OCI-LY3 (cell line): ENCODE measurements at regions not wholly inside any gene's neighbourhood (a gene's known extent, or its start where the extent isn't known, plus 50 kb on each side); places are given as distances from the start of the nearest gene placed in this dataset.

ENCODE experiments used
- H2AFZ ChIP-seq: fragments of 200-600, 300-600 bp; shearing (Covaris generic); 2 replicates; pipeline ENCODE4 v1.6.0; 2014; ENCODE audit warnings: antibody characterized with exemption, low read depth, low read length
- H3K27ac ChIP-seq: fragments of 200-600, 300-600 bp; sonication (generic); 2 replicates; pipeline ENCODE4 v1.5.1; 2014; ENCODE audit warnings: mild to moderate bottlenecking, low read length, moderate library complexity, mixed read lengths
- H3K27me3 ChIP-seq: fragments of 200-600, 300-600 bp; sonication (generic); 2 replicates; pipeline ENCODE4 v1.6.1; 2014; ENCODE audit warnings: low read depth, low read length, mixed read lengths
- H3K36me3 ChIP-seq: fragments of 200-600, 300-600 bp; sonication (generic); replicated peaks from 2 replicates; pipeline ENCODE3; 2014; ENCODE audit warnings: low read depth, low read length, mixed read lengths
- H3K4me1 ChIP-seq: fragments of 300-600, 200-600 bp; sonication (generic); 2 replicates; pipeline ENCODE4 v1.6.1; 2014; ENCODE audit warnings: low read length, mixed read lengths
- H3K4me2 ChIP-seq: fragments of 200-600, 300-600 bp; sonication (generic); 2 replicates; pipeline ENCODE4 v1.6.1; 2014; ENCODE audit warnings: low read length, mixed read lengths
- H3K4me3 ChIP-seq: fragments of 300-600, 200-600 bp; sonication (generic); 2 replicates; pipeline ENCODE4 v1.5.1; 2014; ENCODE audit warnings: antibody characterized with exemption, mild to moderate bottlenecking, low read length, moderate library complexity
- H3K79me2 ChIP-seq: fragments of 300-600, 200-600 bp; shearing (Covaris generic); 2 replicates; pipeline ENCODE4 v1.6.1; 2014; ENCODE audit warnings: mild to moderate bottlenecking, low read length, mixed read lengths
- H3K9ac ChIP-seq: fragments of 300-600, 200-600 bp; shearing (Covaris generic); 2 replicates; pipeline ENCODE4 v1.6.0; 2014; ENCODE audit warnings: mild to moderate bottlenecking, low read length, moderate library complexity
- H3K9me3 ChIP-seq: fragments of 200-600, 300-600 bp; shearing (Covaris generic); 2 replicates; pipeline ENCODE4 v1.6.1; 2014; ENCODE audit warnings: low read length, mixed read lengths; ENCODE audit not compliant: insufficient read depth
- H4K20me1 ChIP-seq: fragments of 200-600, 300-600 bp; sonication (generic); 2 replicates; pipeline ENCODE4 v1.6.1; 2016; ENCODE audit warnings: low read length, mixed read lengths; ENCODE audit not compliant: insufficient read depth
- EZH2phosphoT487 ChIP-seq: fragments of 200-600 bp; shearing (Covaris generic); IDR thresholded peaks from 2 replicates; pipeline ENCODE4 v1.6.1; 2018; ENCODE audit warnings: antibody characterized with exemption, mixed run types, low read depth
- TF ChIP-seq, protein P1 (sequence below): fragments of 200-600, 300-600 bp; sonication (generic); IDR thresholded peaks from 2 replicates; pipeline ENCODE4 v1.5.1; 2014; ENCODE audit warnings: antibody characterized with exemption, low read length, low read depth

DNA sequence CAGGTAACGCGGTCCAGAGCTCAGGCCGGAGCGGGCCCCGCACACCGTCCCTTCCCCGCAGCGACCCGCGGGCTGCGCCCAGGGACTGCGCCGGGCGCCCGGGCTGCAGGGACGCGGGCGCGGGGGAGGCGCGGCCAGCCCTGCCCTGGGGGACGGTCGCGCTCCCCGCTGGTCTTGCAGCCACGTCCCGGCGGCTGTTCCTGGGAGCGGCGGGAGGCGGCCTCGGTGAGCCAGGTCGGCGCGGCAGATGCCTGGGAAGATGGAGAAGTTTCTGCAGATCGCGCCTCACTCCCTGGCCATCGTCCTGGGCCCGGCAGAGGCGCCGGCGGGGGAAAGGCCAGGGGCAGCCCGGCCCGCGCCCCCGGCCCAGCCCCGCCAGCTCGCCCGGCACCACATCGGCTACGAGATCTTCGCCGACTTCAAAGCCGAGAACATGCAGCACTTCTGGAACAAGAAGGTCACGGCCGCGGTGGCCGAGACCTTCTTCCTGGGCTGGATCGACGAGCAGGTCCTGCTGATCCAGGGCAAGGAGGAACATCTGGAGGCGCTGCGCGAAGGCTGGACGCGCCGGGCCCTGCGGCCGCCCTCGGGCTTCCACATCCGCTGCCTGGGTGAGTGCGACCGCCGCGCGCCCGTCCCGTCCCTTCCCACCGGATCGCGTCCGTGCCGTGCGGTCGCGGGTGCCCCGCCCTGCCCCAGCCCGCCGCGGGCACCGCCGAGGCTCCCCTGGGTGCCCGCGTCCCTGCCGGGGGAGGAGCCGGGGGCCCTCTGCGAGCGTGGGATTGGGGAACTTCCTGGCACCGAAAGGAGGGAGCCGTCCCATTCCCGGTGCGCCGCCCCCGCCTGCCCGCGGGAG lies 107.4 kb upstream of the STOX2 start:
- Histone ChIP-seq H3K4me2 (no peak overlapping the region), H3K9me3 (no peaks in the 10 kb centered on the region), H3K9ac (no peak overlapping the region), H4K20me1 (no peaks in the 10 kb centered on the region), H3K27me3 (no peaks in the 10 kb centered on the region), H3K36me3 (no peaks in the 10 kb centered on the region), H3K4me3 (no peak overlapping the region), H3K4me1 (no peaks in the 10 kb centered on the region), H3K79me2 (no peaks in the 10 kb centered on the region), H3K27ac (no peak overlapping the region), H2AFZ (no peak overlapping the region)
- no peak for TF ChIP-seq EZH2phosphoT487
- TF ChIP-seq, protein P1, sequence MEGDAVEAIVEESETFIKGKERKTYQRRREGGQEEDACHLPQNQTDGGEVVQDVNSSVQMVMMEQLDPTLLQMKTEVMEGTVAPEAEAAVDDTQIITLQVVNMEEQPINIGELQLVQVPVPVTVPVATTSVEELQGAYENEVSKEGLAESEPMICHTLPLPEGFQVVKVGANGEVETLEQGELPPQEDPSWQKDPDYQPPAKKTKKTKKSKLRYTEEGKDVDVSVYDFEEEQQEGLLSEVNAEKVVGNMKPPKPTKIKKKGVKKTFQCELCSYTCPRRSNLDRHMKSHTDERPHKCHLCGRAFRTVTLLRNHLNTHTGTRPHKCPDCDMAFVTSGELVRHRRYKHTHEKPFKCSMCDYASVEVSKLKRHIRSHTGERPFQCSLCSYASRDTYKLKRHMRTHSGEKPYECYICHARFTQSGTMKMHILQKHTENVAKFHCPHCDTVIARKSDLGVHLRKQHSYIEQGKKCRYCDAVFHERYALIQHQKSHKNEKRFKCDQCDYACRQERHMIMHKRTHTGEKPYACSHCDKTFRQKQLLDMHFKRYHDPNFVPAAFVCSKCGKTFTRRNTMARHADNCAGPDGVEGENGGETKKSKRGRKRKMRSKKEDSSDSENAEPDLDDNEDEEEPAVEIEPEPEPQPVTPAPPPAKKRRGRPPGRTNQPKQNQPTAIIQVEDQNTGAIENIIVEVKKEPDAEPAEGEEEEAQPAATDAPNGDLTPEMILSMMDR = no peak

DNA sequence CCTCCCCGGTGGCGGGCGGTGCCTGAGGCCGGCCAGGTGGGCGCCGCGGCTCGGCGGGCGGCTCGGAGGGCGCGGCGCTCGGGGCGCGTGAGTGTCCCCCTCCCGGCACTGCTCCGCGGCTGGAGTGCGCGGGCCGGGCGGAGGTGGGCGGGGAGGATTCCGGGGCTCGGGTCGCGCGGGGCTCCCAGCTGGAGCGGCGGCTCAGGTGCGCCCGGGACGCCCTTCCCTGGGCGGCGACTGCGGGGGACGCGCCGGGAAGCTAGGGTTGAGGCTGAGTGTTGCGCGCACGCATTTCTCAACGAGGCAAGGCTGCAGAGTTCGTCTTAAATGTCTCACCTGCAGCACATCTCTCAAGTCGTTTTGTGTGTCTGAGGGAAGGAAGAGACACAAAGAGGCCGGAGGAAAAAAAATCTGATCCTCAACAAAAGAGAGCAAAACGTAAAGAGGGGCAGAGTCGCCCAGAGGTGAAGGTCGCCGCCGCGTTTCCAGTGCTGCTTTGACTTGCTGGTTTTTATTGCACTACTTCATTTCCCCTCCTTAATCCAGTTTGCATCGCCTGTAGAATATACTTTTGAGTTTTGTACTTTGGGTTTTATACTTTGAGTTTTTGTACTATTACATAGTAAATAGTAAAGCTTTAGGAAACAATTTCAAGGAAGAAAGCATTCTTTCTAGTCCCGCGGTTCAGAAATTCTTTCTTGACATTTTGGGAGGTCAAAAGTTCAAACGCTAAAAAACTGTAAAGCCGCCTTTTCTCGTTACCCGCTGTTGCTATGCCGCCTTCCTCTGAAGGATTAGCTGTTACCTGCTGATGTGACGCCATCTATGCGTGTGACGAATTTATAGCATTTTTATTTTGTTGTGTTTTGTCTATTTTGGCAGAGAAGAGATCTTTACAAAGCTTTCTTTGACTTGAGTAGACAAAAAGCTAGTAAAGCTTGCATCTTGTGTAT lies 106.5 kb upstream of the STOX2 start:
- no peak for TF ChIP-seq EZH2phosphoT487
- TF ChIP-seq, protein P1 = no peak
- Histone ChIP-seq H3K4me2 (no peak overlapping the region), H3K79me2 (no peaks in the 10 kb centered on the region), H3K9ac (no peak overlapping the region), H3K4me1 (no peaks in the 10 kb centered on the region), H3K36me3 (no peaks in the 10 kb centered on the region), H3K27ac (no peak overlapping the region), H3K4me3 (no peak overlapping the region), H3K9me3 (no peaks in the 10 kb centered on the region), H2AFZ (no peak overlapping the region), H4K20me1 (no peaks in the 10 kb centered on the region), H3K27me3 (no peaks in the 10 kb centered on the region)

DNA sequence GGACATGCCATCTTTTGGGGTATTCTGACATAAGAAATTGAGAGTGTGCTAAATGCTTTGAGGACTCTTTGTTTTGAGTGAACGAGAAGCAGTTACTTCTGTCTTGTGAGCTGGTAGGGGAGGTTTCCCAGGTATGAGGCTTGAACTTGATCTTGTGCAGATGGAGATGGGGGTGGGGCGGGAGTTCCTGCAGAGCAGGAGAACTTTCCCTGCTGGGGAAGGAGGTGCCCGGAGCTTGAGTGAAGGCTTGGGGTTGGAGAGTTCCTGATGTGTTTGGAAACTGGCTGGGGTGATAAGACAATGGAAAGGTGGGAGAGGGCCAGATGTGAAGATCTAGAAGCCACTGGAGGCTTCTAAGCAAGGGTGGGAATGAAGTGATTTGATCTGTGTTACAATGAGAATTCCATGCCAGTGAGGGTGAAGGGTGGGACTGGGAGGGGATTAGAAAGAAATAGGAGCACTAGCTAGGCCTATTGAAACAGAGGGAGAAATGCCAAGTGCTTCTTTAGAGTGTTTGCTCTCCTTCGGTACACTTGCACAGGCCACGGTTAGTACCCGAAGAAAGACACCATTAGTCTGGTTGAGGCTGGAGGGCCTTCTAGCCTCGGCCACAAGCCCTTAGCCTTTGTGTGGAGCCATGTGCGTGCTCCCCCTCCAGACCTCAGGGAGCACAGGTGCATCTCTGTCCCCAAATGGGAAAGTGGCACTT lies 103.5 kb upstream of the STOX2 start:
- no peaks in the 10 kb centered on the region for H3K36me3 ChIP-seq
- no peaks in the 10 kb centered on the region for H3K9me3 ChIP-seq
- H3K4me2 ChIP-seq = no peak overlapping the region
- no peaks in the 10 kb centered on the region for H4K20me1 ChIP-seq
- no peak overlapping the region for H2AFZ ChIP-seq
- TF ChIP-seq, protein P1 = no peak
- TF ChIP-seq EZH2phosphoT487 = no peak
- no peak overlapping the region for H3K9ac ChIP-seq
- no peak overlapping the region for H3K27ac ChIP-seq
- no peaks in the 10 kb centered on the region for H3K27me3 ChIP-seq
- no peaks in the 10 kb centered on the region for H3K79me2 ChIP-seq
- H3K4me1 ChIP-seq = no peaks in the 10 kb centered on the region
- no peak overlapping the region for H3K4me3 ChIP-seq
